ENCODE measurements at regions not wholly inside any gene's neighbourhood (a gene's known extent, or its start where the extent isn't known, plus 50 kb on each side); places are given as distances from the start of the nearest gene placed in this dataset.

DNA sequence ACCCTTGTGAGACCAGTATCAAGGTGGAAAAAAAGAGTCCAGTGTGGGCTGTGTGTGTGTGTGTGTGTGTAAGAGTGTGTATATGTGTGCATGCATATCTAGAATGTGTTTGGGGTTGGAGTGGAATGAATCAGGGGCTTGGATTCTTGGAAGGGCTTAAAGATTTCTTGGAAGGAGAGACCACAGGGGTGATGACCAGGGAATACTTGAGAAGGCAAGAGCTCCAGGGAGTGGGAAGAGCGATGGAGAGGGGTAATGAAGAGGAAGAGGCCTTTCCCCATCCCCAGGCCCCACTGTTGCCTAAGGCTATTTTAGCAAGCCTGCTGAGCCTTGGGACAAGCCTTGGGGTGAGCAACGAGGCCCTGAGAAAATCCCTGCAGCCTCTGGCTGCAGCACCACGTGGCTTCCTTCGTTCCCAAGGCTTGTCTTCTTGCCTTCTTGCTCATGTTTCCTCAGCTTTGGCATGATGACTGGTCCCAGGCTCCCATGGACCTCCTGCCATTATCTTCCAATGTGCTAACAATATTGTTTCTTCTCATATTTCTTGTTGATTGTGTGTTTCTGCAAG is 663.4 kb downstream of the INHBA start:
- H3K9me3 Mint-ChIP-seq (ENCODE audit: unreplicated experiment) = peaks cover 8% of the 10 kb centered on the region
- no peaks in the 10 kb centered on the region for H3K27me3 Mint-ChIP-seq (ENCODE audit: insufficient read depth, unreplicated experiment)
- no TSS peak for BruUV-seq (replicated peaks)
- ChIA-PET POLR2A (no interaction called here), CTCF (interaction anchor here (0.8 to 1.2 kb wide), 2 partner anchors 13 to 666 kb away, joined by 3 to 4 read pairs; no protein-coding TSS in a partner anchor)
- H3K4me1 Mint-ChIP-seq (ENCODE audit: insufficient read depth, unreplicated experiment) = peaks cover 6% of the 10 kb centered on the region
- no peak overlapping the region for H3K27ac Mint-ChIP-seq (ENCODE audit: low read depth, unreplicated experiment)
- H3K4me3 Mint-ChIP-seq (ENCODE audit: unreplicated experiment) = no peak overlapping the region
- intact Hi-C loops (cut with micrococcal nuclease) = no loop called here
- TF ChIP-seq CTCF (IDR thresholded peaks at IDR 0.05; ENCODE audit: unreplicated experiment) = no peak
- no peaks in the 10 kb centered on the region for H3K36me3 Mint-ChIP-seq (ENCODE audit: insufficient read depth, unreplicated experiment)
- DNase-seq (ENCODE audit: unreplicated experiment) = no peak

DNA sequence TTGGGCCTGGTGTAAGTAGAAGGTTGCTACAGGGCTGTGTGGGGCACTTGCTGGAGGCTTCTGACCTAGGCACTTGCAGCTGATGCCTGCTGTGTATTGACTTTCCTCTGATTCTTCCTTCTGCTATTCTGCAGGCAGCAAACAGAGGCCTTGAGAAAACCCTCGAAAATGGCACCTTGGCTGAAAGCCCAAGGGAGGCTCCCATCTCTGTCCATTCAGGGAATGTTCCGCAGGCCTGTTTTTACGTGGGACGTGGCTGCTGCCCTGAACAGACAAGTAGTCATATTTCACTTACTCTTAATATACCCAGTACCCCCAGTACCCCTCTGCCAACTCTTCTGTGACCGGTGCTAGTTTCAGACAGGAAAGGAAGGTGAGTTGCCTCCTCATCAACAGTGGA is 664.7 kb downstream of the INHBA start:
- no peak overlapping the region for H3K27ac Mint-ChIP-seq (ENCODE audit: low read depth, unreplicated experiment)
- ChIA-PET POLR2A (no interaction called here), CTCF (interaction anchor here (0.6 kb wide), 1 partner anchor 21 kb away, joined by 3 read pairs; no protein-coding TSS in a partner anchor)
- DNase-seq (ENCODE audit: unreplicated experiment) = no peak
- H3K4me3 Mint-ChIP-seq (ENCODE audit: unreplicated experiment) = no peak overlapping the region
- no peaks in the 10 kb centered on the region for H3K36me3 Mint-ChIP-seq (ENCODE audit: insufficient read depth, unreplicated experiment)
- no peak for TF ChIP-seq CTCF (IDR thresholded peaks at IDR 0.05; ENCODE audit: unreplicated experiment)
- no peaks in the 10 kb centered on the region for H3K27me3 Mint-ChIP-seq (ENCODE audit: insufficient read depth, unreplicated experiment)
- no TSS peak for BruUV-seq (replicated peaks)
- peaks cover 2% of the 10 kb centered on the region for H3K9me3 Mint-ChIP-seq (ENCODE audit: unreplicated experiment)
- intact Hi-C loops (cut with micrococcal nuclease) = no loop called here
- H3K4me1 Mint-ChIP-seq (ENCODE audit: insufficient read depth, unreplicated experiment) = peaks cover 6% of the 10 kb centered on the region

- no peak overlapping the region for H3K27ac Mint-ChIP-seq (ENCODE audit: low read depth, unreplicated experiment)
- no peak for DNase-seq (ENCODE audit: unreplicated experiment)
- H3K4me3 Mint-ChIP-seq (ENCODE audit: unreplicated experiment) = no peak overlapping the region
- no peaks in the 10 kb centered on the region for H3K27me3 Mint-ChIP-seq (ENCODE audit: insufficient read depth, unreplicated experiment)
- H3K9me3 Mint-ChIP-seq (ENCODE audit: unreplicated experiment) = no peaks in the 10 kb centered on the region
- intact Hi-C loops (cut with micrococcal nuclease) = no loop called here
- TF ChIP-seq CTCF (IDR thresholded peaks at IDR 0.05; ENCODE audit: unreplicated experiment) = no peak
- ChIA-PET CTCF (interaction anchor here (0.6 to 0.7 kb wide), 2 partner anchors 20 to 93 kb away, joined by 3 read pairs; no protein-coding TSS in a partner anchor), POLR2A (no interaction called here)
- H3K4me1 Mint-ChIP-seq (ENCODE audit: insufficient read depth, unreplicated experiment) = peaks cover 6% of the 10 kb centered on the region
- no TSS peak for BruUV-seq (replicated peaks)
- no peaks in the 10 kb centered on the region for H3K36me3 Mint-ChIP-seq (ENCODE audit: insufficient read depth, unreplicated experiment)
Measured at GRCh38 chr7:41037691-41038090, 665.2 kb downstream of the INHBA start.

GRCh38 chr7:41035794-41036193 is 667.1 kb downstream of the INHBA start:
- Mint-ChIP-seq H3K4me3 (ENCODE audit: unreplicated experiment) (no peak overlapping the region), H3K36me3 (ENCODE audit: insufficient read depth, unreplicated experiment) (no peaks in the 10 kb centered on the region), H3K4me1 (ENCODE audit: insufficient read depth, unreplicated experiment) (peaks cover 6% of the 10 kb centered on the region), H3K27me3 (ENCODE audit: insufficient read depth, unreplicated experiment) (no peaks in the 10 kb centered on the region), H3K9me3 (ENCODE audit: unreplicated experiment) (no peaks in the 10 kb centered on the region), H3K27ac (ENCODE audit: low read depth, unreplicated experiment) (no peak overlapping the region)
- CTCF ChIA-PET = interaction anchor here (1.0 to 1.5 kb wide), 3 partner anchors 10 to 661 kb away, joined by 3 to 4 read pairs (median 3); no protein-coding TSS in a partner anchor
- DNase-seq (ENCODE audit: unreplicated experiment) = no peak
- no peak for TF ChIP-seq CTCF (IDR thresholded peaks at IDR 0.05; ENCODE audit: unreplicated experiment)
- POLR2A ChIA-PET = no interaction called here
- intact Hi-C loops (cut with micrococcal nuclease) = no loop called here
- no TSS peak for BruUV-seq (replicated peaks)

Measured in MCF 10A (cell line).